ENCODE measurements at regions not wholly inside any gene's neighbourhood (a gene's known extent, or its start where the extent isn't known, plus 50 kb on each side); places are given as distances from the start of the nearest gene placed in this dataset.

GRCh38 chr10:128852902-128853301 lies 614.1 kb upstream of the MGMT start:
- DNase-seq (ENCODE audit: low read depth): no peak

DNA sequence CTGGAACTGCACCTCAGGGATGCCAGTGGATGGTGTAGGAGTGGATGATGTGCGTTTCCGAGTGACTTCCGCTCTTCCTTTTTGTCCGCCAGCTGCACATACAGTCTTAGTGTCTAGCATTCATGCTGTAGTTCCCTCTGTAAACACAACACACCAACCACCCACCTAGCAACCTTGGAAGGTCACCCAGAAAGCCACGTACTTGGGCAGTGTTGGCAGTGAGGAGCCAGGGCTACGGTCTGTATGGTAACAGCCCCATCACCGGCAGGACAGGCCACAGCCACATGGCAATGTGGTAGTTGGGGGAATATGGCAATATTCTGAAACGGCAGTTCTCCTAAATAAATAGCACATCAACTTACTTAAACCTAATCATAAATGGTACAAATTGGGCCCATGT lies 613.5 kb upstream of the MGMT start:
- DNase-seq (ENCODE audit: low read depth): no peak

- DNase-seq (ENCODE audit: low read depth): no peak
Measured at GRCh38 chr10:128854204-128854603, 612.8 kb upstream of the MGMT start.

DNA sequence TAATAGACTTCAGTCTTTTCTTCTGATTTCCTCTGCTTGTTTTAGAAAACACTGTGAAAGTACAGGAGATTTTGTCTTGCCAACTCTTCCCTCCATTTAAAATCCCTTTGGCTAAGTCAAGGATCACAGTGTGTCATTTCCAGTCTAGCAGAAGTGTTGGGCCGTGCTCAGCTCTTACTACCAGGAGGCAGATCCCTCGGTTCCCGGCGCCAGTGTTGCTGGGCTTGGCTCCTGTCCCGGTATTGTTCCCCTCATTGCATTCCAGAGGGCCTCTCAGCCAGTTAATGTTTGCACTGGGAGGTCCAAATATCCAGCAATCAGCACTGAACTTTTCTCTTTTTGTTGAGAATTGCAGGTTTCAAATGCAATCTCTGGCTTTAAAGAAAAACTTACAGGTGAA lies 612.1 kb upstream of the MGMT start:
- DNase-seq (ENCODE audit: low read depth): peak; percentile 29

GRCh38 chr10:128855618-128856428 lies 611.2 kb upstream of the MGMT start:
- DNase-seq (ENCODE audit: low read depth): no peak

GRCh38 chr10:128859738-128860386 lies 607.2 kb upstream of the MGMT start:
- DNase-seq (ENCODE audit: low read depth): peak; percentile 13

DNA sequence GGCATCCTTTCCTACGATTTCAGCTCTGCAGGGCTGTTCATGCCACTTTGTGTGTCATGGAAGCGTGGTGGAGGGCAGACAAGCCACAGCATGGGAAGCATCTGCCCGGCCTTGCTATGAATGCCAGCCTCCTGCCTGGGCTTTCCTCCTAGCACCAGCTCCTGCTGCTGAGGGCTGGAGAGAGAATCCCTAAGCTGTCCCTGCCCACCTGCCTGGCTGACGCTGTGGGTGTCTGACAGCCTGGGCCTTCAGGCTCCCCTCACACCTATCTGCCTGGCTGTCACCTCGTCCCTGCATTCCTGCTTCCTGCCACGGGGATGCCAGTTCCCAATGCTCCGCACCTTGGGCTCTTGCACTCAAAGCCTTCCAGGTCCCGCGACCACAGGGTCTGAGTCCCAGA lies 606.5 kb upstream of the MGMT start:
- no peak for DNase-seq (ENCODE audit: low read depth)

DNA sequence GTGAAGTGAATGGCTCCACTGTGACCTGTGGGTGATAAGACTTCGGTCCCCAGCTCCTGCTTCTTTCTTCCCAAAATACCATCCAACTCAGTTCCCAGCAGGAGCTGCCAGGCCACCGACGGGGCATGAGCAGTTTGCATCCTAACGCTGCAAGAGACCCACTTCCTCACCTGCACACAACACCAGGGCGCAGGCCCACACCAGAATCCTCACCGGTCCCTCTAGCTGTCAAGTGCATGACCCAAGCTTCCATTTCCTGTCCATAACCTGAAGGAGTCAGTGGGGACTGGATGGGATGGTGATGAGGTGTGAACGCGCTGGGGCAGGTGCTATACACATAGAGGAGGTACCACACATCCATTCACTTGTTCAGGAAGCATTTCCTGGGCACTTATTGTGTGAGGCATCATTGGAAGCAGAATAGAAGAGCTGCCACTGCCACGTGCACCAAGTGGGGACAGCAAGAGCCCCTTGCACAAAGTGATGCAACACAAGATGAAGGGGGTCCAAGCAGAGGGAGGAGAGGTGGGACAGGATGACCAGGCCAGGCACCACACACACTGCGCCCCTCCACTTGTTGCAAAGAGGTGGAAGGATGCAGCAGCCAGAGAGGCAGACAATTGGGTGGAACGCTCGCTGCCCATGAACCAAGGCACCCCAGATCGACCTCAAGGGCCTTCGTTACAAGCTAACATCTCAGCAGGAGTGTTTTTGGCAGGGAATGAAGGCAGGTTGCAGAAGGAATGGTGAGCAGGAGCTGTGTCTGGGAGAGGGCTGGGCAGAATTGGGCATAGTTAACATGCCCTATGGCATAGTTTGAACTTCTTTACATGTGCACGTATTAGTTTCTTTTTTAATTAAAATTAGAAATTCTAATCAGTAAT lies 605.8 kb upstream of the MGMT start:
- no peak for DNase-seq (ENCODE audit: low read depth)

- no peak for DNase-seq (ENCODE audit: low read depth)
Measured at GRCh38 chr10:128863411-128863810, 603.6 kb upstream of the MGMT start.

DNA sequence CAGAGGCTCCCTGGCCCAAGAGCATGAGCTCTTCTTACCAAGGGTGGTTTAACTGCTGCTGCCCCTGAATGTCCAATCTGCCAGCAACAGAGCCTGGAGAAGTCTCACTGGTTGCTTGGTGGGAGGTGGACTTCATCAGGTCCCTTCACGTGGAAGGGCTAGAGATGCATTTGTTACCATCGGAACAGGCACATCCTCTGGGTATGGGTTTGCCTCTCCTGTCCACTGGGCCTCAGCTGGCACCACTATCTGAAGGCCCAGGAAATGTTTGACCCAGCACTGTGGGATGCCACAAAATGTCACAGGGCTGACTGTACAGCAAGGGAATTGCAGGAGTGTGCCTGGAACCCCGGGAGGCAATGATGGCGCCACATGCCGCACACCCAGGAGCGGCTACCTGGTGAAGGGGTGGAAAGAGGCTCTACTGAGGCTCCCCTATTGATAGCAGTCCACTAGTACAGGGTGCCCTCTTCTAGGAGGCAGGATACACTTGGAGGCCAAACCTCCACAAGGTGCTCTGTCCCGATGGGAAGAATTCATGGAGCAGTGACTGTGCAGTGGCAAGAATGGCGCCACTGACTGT lies 603.1 kb upstream of the MGMT start:
- no peak for DNase-seq (ENCODE audit: low read depth)

DNA sequence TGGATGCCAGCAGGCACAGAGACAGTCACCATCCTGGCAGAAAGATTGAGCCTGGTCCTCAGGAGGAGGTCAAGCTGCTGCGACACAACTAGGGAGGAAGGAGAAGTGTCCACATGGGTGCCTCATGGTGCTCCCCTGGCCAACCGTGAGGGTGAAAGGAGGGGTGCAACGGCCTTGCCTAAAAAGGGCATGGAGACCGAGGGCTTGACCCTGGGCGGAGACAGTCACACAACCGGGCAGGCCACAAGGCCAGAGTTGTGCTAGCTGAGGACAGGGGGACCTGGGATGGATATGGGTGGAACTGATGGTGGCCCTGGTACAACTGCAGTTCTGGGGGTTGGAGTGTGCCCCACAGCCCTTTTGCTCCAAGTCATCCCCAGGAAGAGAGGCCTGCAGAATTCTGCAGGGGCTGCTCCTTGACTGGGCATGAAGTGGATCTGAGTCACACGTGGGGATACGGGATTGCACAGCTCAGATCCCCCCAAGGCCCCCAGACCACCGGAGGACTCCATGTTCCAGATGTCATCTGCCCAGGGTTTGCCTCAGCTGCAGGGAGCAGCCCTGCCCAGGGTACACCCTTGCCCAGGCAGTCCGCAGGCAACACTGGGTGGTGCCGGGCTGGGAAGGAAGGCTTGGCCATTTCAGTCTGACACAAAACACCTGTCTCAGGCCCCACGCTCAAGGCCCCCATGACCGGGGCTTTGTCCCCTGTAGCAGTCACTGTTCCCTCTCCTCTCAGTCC lies 602.3 kb upstream of the MGMT start:
- DNase-seq (ENCODE audit: low read depth): no peak

GRCh38 chr10:128865436-128866195 lies 601.4 kb upstream of the MGMT start:
- no peak for DNase-seq (ENCODE audit: low read depth)

DNA sequence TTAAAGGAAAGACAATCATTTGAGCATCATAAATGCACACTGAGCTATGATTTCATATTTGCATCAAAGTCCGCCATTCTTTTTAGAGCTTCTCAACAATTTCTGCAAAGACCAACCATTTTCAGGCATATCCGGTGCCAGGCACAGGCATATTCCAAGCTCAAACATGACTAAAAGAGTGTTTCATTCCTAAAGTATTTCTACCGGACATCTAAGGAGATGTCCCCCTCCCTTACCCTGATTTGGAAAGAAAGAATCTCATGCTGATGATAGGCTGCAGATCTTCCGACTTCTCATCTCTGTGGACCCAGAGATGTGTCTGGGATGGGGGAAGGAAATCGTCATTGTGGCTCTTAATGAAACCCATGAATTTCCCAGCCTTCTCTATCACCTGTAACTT lies 600.5 kb upstream of the MGMT start:
- DNase-seq (ENCODE audit: low read depth): no peak

- DNase-seq (ENCODE audit: low read depth): no peak
Measured at GRCh38 chr10:128867210-128867609, 599.8 kb upstream of the MGMT start.

DNA sequence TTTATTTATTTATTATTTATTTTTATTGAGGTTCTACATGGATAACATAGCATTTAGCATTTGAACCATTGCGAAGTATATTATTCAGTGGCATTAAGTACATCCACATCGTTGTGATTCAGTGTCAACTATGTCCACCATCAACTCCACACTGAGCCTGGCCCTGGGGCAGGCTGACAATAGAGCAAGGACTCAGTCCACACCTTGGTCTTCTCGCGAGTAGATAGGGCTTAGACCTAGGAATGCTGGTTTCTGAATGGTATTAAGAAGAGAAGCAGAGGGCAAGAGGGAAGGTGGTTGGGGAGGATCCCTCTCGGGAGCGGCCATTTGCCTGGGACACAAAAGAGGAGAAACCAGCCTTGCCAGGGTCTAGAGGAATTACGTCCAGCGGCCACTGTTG lies 599.2 kb upstream of the MGMT start:
- DNase-seq (ENCODE audit: low read depth): no peak

- no peak for DNase-seq (ENCODE audit: low read depth)
Measured at GRCh38 chr10:128868481-128868880, 598.6 kb upstream of the MGMT start.

DNA sequence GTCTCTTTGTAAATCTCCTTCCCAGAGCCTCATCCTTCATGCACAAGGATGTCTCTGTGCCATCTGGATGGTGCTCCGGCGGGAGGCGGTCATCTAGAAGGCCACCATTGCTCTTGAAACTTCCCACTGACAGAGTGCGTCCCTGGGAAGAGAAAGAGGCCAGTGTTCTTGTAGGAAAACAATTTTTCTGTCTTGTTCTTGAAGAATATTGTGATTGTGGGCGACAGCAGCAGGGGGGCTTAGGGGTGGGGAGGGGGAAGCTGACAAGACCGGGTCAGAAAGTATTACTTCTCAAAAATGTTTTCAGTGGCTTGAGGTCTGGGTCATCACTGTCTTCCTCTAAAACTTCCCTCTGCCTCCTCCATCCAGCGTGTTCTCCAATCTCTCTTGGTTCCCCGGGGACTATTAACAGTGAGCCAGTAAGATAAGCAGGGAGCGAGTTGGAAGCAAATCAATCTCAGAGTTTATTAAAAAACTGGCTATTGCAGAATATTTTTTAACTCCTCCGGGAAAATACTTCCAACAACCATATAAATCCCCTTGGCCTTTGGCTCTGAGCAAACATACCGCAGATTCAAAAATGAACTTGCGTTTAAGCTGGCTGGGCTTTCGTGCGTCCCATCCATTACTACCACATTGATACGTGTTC lies 597.8 kb upstream of the MGMT start:
- no peak for DNase-seq (ENCODE audit: low read depth)

- no peak for DNase-seq (ENCODE audit: low read depth)
Measured at GRCh38 chr10:128870830-128871597, 596.0 kb upstream of the MGMT start.

DNA sequence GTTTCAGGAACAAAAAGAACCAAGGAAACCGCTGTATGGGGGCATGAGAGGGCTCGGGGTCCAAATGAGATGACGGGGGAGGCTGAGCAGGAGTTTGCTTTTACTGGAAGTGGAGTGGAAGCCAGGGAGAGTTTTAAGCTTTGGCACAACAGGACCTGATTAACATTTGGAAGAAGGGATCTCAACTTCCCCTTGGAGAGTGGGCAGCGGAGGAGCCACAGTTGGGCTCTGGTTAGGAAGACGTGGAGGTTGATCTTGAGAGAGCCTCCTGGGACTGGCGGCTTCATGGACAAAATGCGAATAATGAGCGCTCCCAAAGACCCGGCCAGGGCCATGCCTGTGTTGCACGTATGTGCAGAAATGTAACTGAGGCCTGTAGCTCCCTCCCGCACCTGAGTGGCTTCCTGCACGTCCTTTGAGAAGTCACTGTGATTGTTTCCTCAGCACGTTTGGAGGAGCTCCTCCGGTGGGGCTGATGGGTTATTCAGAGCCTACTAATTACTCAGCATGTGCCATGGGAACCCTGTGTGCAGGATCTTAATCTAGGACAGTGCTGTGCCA lies 595.3 kb upstream of the MGMT start:
- no peak for DNase-seq (ENCODE audit: low read depth)
